T-helper 9 cell (primary cell): ENCODE measurements at regions not wholly inside any gene's neighbourhood (a gene's known extent, or its start where the extent isn't known, plus 50 kb on each side); places are given as distances from the start of the nearest gene placed in this dataset.

ENCODE experiments used
- DNase-seq: peaks from one replicate; pipeline ENCODE4 v3.0.0-alpha.2; 2020

GRCh38 chr4:178633263-178633662 lies 1191.0 kb upstream of the AGA start:
- DNase-seq = no peak

GRCh38 chr4:178664621-178665020 lies 1222.4 kb upstream of the AGA start:
- DNase-seq = no peak

DNA sequence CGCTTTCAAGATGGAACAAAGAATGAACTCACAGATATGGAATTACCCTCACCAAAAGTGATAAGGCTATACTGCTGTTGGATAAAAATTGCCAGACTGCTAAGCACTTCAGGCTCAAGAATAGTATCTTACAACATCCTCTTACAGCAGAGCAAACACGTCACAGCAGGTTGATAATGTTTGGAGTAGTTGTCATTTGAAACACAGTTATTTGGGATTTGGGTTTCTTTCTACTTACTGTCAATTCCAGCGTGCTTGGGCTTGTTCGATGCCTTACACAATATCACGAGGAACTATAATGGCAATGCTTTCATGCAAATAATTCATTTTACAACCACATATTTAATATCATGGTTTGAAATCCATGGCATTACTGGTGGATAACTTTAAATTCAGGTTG lies 1223.7 kb upstream of the AGA start:
- DNase-seq = no peak

DNA sequence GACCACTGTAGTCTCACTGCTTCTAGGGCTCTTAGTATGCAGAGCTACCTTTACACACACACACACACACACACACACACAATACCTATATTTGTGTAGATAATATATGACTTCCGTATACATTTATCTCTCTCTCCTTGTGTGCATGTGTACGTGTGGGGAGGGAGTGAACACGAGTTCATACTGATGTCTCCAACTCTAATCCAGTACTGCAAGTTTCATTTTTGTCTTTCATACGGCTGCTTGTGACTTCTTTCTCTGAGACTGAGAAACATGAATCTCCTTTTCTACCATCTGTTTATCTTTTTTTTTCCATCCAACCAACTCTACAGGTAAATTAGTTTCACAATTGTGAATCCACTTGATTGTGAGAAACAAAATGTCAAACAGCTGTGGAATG lies 1229.5 kb upstream of the AGA start:
- DNase-seq = no peak

GRCh38 chr4:178672512-178672911 lies 1230.3 kb upstream of the AGA start:
- DNase-seq = no peak

GRCh38 chr4:178681871-178682270 lies 1239.6 kb upstream of the AGA start:
- no peak for DNase-seq

DNA sequence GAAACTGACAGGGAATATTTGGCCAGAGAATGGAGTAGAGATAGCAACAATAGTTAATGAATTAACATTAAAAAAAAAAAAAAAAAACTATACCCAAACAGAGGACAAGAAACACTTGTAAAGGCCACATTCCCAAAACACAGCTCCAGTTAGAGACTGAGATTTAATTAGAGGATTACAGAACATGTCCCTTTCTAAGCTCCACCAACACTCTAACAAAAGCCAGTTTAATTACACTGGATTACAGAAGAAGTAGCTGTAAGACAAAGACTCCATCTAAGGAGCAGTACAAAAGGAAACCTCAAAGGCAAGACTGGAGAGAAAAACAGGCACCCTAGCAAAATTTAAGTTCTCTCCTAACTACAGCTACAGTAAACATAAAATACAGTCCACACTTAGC lies 1247.7 kb upstream of the AGA start:
- no peak for DNase-seq

DNA sequence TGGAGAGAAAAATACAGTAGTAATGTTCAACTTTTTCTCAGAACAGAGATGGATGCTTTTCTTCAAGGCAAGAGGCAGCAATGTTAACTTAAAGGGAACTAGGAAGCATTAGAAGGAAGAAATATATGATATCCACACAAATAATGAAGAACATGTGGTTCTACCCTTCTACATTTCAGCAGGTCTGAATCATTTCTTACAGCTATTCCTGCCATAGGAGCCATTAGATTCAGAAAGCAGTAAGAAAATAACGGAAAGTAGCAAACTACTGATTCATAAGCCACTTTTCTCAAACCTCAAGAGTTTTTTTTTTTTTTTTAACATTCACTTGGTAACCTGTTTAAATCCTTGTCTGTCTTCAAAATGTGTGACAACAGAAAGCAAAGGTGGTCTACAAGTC lies 1251.6 kb upstream of the AGA start:
- DNase-seq = no peak

DNA sequence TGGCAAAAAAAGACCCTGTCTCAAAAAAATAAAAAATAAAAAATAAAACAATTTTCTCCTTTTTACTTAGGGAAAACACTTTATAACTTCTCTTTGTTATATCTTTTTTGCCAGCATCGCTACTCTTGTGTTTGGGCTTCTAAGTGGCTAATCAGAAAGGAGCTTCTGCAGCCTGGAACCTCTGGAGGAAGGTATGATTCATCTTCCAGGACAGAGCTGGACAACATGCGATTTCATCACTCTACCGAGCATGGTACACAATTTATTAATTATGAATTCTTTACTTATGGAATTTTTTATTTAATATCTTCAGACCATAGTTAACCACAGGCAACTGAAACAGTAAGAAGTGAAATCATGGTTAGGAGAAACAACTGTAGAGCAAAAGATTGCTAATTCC lies 1254.3 kb upstream of the AGA start:
- DNase-seq = no peak

DNA sequence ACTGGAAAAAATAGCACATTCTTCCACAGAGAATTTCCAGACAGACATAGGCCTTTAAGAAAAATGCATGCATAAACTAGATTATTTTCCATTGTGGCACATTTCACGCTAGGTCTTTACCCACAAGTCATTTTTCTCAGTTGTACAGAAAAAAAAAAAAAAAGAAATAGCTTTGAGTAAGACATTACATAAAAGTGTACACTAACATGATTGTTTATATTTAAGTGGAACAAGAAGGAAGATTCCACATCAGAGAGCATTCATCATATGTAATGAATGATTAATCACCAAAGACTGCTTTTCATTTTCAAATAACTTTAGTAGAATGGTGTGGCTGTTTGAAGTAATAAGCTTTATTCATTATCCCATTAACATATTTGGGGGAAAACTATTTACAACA lies 1270.2 kb upstream of the AGA start:
- no peak for DNase-seq

DNA sequence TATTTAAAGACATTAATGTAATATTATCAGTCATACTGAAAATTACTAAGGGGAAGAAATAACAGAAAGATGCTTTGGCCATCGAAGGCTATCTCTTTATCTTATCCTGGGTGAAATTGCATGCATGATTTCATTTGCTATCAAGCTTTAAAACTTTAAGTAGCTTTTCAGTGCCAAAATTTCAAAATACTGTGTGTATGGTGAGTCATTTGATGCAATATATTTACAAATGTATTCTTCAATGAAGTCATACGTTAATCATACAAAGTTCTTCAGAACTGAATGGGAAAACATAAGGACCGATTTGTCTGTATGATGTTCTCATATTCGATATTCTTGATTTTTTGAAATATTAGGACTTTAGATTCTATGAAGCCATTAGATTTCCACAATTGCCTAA lies 1295.8 kb upstream of the AGA start:
- DNase-seq = no peak

DNA sequence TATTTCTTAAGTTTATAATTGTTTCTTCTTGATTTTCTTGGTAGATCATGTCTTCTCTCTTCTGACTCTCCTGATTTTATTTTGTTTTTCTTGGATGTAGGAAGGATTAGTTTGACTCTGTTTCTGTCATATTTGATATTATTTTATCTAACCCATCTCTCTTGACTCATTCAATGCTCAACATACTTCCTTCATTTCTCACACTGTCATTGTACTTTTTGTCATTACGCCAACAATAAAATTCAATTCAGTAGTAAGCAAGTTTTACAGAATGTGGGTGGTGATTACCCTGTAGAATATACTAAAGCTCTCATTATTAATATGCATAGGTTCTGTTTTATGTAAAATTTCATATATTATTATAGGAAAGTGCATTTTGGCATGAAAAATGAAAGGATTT lies 1303.0 kb upstream of the AGA start:
- no peak for DNase-seq

DNA sequence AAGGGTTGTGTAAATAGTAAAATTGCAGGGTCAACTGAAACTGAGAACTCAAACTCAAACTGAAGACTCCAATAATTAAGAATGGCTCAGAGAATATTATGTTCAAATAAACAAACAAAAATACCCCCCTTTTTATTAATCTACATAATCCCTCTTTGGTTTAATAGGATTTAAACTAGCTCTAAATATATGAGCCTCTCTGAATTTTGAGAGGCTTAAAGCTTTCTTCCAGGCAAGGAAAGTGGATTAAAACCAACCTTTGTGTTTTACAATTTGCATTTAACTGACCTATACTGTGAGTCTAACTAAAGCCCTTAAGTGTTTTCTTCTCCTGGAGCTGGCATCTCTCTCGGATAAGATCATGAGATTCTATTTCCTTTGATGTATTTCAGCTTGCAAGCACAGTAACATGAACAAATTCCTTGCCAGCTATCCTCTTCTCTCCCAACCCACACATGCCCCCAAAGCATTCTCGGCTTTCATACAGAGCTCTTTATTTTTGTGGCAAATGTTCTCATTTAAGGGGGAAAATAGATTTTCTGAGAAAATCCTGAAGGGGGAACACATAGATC lies 1310.8 kb upstream of the AGA start:
- no peak for DNase-seq

- DNase-seq = no peak
Measured at GRCh38 chr4:178778496-178778895, 1336.3 kb upstream of the AGA start.

DNA sequence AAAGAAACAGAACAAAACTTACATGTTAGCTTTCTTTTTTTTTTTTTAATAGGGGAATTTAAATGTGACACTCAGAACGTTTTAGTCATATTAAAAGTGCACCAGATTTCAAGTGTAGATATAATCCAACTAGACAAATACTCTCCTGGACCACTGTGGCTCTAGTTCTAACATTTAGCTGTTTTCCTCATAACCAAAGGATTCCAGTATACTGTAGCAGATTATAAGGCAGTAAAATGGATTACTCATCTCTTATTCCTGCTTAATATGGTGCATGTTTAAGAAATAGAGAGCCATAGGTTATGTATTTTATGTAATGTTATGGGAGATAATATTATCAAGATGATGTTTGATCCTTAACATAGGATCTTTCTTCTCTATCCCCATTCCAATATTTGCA lies 1339.5 kb upstream of the AGA start:
- DNase-seq = no peak

DNA sequence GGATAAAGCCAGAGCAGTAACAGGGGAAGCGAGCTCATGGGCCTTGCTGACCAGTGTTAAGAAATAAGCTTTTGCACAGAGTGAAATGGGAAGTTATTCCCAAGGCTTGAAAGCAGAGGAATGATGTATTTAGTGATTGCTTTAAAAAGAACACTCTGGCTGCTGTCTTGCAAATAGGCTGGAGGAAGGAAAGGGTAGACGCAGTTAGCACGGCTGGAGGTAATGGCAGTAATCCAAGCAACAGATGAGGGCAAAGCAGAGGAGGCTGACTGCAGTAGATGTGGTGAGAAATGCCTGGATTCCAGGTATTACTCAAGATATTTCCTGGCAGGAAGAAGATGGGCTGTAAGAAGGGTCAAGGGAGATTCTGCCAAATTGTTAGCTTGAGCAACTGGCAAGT lies 1342.3 kb upstream of the AGA start:
- no peak for DNase-seq

DNA sequence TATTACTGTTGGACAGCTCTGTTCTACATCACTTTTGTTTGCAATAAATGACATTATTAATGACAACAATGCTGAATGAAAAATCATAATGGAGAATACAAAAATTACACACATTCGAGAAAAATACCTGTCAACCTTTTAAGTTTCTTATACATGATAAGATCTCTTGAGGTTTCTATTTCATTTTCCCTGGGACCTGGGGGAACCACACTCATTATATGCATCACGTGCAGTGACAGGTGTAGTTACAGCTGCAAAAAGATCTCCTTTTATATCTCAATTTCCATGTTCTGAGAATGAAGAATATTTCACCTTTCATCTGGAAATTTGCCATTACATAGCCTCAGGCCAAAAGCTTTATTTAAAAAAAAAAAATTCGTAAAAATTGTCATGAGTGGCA lies 1347.0 kb upstream of the AGA start:
- DNase-seq = no peak

DNA sequence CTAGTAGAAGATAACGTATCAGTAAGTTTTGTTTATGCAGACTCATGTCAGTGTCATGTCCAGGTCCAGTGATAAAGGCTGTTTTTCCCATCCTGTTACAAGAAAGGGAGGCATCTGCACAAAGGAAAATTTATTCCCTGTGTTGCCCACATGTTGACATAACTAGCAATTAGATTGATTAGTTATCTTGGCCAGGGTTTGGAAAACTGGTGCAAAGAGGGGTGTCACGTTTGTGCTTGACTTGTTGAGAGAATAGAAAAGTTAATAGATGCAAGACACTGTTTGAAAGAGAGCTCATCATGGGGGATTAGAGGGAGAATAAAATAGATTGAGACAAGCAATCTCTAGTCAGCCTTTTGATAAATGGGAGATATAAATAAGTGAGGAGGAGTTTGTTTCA lies 1357.0 kb upstream of the AGA start:
- DNase-seq = no peak

GRCh38 chr4:178808106-178808505 lies 1365.9 kb upstream of the AGA start:
- DNase-seq = no peak

- DNase-seq = no peak
Measured at GRCh38 chr4:178809921-178810320, 1367.7 kb upstream of the AGA start.

DNA sequence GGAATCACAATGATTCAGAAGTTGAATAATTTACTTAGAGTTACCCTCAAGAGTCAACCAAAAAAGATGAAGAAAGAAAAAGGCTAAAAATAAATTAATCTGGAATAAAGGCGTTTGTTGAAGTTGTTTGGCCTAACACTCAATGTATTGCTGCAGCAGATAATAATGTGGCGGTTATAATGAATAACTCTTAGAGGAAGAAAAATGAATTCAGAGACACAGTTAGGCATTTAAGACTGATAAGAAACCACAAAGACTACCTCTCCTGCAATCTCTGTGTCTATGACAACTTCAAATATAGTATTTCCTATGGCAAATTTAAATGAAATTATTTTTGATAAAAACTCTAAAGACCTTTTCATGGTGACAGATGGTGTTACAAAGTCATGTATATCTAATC lies 1369.1 kb upstream of the AGA start:
- DNase-seq = no peak

DNA sequence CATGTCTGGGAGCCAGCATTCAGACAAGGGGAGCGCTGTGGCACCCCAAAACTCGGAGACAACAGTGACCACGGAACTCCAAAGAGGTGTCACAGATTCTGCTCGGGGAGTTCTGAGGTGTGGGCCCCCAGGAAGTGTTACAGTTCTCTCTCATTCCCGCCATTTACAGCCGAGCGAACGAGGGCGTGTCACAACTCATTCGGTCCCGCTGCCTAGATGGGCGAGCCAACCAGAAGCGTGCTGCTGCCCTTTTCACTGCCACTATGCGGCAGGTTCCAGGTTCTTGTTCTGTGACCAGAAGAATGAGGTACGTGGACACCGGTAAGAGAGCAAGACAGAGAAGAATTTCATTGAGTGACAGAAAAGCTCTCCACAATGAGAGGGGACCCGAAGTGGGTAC lies 1370.6 kb upstream of the AGA start:
- DNase-seq = no peak

- no peak for DNase-seq
Measured at GRCh38 chr4:178814908-178815307, 1372.7 kb upstream of the AGA start.

DNA sequence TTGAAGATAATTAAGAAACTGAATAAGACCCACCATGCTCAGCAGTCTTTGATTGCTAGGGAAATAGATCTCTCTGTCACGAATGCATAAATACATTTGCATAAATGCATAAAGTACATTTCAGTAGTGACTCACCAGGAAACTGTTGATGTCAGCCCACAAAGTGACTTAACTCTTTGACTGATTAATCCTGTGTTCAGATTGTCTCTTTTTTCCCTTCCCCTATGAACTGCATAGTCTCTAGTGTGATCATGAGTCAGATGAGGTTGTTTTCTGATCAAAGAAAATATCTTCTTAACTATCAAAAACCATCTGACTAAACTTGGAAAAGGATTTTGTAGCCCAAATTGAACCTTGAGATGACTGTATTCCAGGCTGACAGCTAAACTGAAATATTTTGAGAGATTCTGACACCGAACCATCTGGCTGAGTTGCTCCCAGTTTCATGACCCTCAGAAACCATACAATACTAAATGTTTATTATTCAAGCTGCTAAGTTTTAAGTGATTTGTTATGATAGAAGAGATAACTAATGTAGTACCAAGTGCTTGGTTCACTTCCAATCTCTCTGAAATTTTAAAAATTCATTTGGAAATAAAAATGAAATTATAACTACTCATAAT lies 1381.5 kb upstream of the AGA start:
- DNase-seq = no peak

- no peak for DNase-seq
Measured at GRCh38 chr4:178836865-178837264, 1394.6 kb upstream of the AGA start.
